DND-41 (cell line): ENCODE measurements at regions not wholly inside any gene's neighbourhood (a gene's known extent, or its start where the extent isn't known, plus 50 kb on each side); places are given as distances from the start of the nearest gene placed in this dataset.

Source experiments
- CTCF ChIP-seq: IDR thresholded peaks from 2 replicates; pipeline ENCODE4 v1.5.1; 2012; ENCODE audit warnings: borderline replicate concordance, low read length, moderate library complexity, mild to moderate bottlenecking; ENCODE audit not compliant: poor library complexity, severe bottlenecking; ENCODE audit errors: extremely low read depth
- EZH2 ChIP-seq: IDR thresholded peaks from 3 replicates; pipeline ENCODE4 v1.6.1; 2012; ENCODE audit warnings: borderline replicate concordance, low read depth, mild to moderate bottlenecking, moderate library complexity, low read length, inconsistent platforms; ENCODE audit not compliant: severe bottlenecking

GRCh38 chr5:104186100-104186499 lies 623.5 kb upstream of the NUDT12 start:
- TF ChIP-seq CTCF (no peak), EZH2 (no peak)
